ENCODE measurements at regions not wholly inside any gene's neighbourhood (a gene's known extent, or its start where the extent isn't known, plus 50 kb on each side); places are given as distances from the start of the nearest gene placed in this dataset.

GRCh38 chr21:35191754-35192153 lies 142.7 kb upstream of the RUNX1 start:
- TF ChIP-seq USF1 (IDR thresholded peaks at IDR 0.05) (no peak), REST (IDR thresholded peaks at IDR 0.05; ENCODE audit: low read depth) (no peak), TAF1 (IDR thresholded peaks at IDR 0.05; ENCODE audit: low read depth) (no peak), CREB1 (IDR thresholded peaks at IDR 0.05; ENCODE audit: low read depth) (no peak)

Data from Ishikawa (cell line).